HG03097 (cell line): ENCODE measurements at regions not wholly inside any gene's neighbourhood (a gene's known extent, or its start where the extent isn't known, plus 50 kb on each side); places are given as distances from the start of the nearest gene placed in this dataset.

Experiments
- ATAC-seq: cut with Tn5 transposase; IDR thresholded peaks from one replicate; pipeline ENCODE4 v1.9.1; 2021; ENCODE audit not compliant: unreplicated experiment, low FRiP score

DNA sequence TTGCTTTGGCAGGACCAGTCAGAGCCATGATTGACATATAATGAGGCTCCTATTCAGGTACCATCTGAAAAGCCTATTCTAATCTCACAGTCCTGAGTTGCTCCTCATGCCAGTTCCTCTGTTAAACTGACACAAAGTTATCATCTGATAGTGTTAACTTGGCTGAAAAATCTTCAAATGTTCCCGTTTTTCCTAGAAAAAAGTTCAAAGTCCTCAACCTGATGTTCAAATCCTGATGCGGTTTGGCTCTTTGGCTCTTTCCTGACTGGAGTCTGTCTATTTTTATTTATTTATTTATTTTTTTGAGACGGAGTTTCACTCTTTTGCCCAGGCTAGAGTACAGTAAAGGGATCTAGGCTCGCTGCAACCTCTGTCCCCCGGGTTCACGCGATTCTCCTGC, 244.2 kb downstream of the ANKRD50 start:
- no peak for ATAC-seq

DNA sequence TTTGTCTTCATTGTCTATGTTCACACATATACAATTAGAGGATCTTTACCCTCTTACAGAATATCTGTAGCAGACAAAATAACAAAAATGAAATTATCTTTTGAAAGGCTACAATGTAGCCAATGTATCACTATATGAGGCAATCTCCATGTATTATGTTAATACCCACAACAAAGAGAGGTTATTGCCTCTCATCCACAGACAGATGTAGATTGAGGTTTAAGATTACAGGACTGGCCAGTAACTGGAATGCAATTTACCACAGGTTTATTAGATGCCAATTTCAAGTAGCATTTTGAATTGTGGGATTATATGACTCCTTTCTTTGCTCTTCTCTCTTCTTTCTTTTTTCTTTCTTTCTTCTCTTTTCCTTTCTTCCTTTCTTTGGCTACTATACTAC, 242.6 kb downstream of the ANKRD50 start:
- ATAC-seq, result no peak

DNA sequence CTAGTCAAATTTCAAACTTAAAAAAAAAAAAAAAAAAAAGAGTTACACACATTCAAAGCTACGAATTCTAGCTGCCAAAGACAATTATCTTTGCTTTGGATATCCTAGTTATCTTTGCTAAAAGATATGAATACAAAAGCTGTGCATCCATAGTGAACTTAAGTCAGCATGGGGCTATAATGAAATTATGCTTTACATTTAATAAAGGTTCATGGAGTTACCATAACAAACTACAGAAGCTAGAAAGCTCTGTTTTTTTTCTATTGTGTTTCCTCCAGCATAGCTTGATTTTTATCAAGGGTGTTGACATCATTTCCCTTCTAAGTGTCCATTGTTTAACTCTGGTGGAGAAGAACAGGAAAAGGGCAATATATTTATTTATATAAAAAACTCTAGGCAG, 234.1 kb downstream of the ANKRD50 start:
- no peak for ATAC-seq

DNA sequence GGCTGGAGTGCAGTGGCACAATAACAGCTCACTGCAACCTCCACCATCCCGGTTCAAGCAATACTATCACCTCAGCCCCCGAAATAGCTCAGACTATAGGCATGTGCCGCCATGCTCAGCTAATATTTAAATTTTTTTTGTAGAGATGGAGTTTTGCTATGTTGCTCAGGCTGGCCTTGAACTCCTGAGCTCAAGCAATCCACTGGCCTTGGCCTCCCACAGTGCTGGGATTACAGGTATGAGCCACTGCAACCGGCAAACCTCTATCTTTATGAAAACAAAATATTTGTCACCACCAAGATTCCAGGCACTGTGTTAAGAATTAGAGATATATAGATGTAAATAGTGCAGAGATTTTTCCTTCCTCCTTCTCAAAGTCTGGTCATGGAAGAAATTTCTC, 232.5 kb downstream of the ANKRD50 start:
- ATAC-seq, result no peak

DNA sequence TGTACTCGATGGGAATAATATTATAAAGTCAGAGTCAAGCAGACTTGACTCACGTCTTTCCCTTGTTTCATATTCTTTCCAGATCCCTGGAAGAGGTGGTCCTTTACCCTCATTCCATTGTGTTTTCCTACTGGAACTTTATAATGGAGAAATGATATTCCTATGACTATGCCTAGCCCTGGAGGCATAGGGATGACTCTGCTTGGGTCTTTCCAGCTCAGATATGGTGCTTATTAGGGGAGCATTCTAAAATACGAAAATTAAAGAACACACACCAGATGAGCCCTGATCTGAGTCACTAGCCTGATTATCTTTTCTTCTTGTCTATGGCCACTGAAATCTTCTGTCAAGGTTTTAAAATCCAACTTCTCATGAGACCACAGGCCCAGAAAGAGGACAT, 231.4 kb downstream of the ANKRD50 start:
- ATAC-seq, result no peak

DNA sequence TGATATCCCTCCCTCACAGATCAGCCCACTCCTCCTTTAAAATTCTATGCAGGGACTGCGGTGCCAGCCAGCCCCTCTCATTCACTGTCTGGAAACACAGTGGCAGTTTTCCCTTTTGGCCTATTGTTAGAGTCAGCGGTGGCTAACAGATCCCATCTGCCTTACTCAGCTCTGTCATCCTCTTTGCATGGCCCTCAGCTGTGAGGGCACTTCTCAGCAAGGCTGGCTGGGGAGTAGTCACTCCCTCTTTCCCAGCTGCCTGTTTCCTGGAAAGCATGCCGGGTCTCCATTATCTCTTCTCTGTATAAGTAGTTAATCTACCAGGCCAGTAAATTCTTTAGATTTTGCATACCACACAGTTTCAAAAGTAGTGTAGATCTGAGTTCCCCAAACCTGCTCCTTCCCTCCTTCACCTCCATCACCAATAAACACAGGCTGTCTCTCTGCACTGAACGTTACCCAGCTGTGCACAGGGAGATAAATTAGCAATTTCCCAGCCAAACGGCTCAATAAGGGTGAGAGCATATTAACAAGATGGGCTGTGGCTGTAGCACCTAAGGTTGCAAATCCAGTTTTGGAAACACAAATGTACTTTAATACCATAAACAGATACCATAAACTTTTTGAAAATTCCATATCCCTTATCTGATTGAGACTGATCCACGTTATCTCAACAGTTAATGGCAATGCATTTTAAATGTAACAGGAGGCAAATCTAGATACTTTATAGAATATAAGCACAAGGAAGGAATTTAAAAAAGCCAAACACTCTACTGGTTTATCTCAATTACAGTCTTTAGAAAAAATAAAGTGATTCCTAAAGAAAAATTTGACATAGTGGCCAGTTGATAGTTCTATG, 229.3 kb downstream of the ANKRD50 start:
- no peak for ATAC-seq

DNA sequence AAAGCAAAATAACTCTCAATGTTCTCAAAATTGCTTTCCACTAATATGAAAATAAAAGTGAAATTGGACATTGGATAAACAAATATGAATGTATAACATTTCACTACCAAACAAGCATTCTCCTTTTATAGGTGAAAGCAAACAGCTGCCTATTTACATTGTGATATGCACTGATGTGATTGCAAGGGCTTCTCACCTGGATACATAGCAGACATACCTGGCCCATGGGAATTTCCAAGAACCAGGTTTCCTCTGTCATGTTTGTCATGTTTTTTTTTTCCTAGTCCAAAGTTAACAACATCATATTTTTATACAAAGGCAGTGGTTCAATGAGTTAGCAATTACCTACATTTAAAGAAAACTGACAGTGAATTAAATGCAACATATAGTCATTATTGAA, 228.5 kb downstream of the ANKRD50 start:
- no peak for ATAC-seq

DNA sequence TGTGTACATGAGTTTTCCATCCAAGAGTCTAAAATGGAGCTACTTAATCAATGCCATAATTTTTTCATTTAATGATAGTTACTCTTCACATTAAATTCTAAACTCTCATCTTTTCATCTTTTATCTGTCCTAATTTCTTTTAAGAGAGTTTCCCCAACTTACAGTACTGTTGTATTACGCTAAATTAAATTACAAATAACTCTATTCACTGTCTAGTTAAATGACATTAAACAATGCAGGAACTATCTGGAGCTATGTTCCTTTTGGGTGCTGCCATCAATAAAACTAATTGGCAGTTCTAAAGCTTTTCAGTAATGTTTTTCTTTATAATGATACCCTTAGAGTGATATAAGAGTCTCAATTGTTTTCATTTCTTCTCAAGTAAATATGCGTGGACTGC, 227.6 kb downstream of the ANKRD50 start:
- no peak for ATAC-seq

DNA sequence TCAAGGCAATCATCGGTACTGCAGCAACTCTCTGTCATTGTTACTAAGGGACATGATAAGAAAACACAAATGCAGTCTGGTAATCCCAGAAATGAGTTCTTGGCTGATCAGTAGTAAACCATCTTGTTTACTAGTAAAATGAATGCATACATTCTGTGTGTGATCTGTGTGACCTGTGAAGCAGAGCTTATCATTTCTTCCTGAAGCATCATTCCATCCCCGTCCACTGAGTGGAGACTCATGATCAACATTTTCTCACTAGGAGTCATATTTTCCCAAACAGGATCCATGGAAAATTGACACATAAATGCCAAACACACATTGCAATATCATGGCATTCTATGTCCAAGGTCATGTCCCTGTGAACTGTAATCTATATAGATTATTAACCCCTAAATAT, 226.1 kb downstream of the ANKRD50 start:
- ATAC-seq, result no peak

DNA sequence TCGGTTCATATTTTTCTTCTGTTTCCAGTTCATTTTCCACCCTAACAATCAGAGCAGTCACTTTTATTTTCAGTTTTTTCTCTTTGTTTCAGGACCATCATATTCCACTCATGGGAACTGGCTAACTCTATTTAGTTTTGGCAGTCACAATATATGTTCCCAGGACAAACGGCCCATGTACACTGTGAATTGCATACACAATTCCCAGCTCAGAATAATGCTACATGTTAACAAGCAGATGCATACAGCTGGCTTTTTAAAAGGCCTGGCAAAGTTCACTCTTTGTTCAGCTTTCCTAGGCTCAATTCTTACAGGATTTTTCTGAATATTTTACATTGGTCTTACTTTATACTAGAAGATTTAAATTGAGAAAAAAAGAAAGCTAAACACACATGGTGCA, 224.9 kb downstream of the ANKRD50 start:
- ATAC-seq, result no peak

DNA sequence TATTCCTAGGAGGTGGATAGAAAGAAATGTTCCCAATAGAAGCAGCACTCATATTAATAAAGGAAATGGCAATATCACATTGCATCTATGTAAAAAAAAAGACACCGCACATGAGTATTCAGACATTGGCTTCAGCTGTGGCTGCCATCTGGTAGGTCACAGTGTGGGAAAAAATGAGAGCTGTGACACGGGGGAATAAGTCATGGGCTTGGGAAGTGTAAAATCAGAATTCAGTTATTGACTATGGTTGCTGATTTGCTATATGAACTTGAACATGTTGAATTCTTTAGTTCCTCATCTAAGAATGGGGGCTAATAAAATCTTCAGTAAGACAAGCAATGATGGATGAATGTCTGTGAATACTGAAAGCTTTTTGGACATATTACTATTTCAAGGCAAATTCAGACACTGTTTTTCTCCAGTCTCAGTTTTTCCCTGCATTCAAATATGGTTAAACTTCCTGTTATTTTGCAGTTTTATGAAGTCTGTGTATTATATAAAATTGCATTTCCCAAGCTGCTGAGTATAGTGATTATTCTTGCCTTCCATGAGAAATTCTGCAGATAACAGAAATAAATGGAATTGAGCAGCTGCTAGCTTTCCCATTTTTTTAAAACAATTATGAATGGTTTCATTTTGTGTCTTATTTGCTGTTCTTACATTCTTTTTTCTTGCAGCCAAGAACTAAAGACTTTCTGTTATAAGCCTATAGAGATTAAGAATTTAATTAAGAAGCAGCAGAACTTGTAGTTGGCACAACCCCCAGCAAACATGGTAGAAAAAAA, 221.0 kb downstream of the ANKRD50 start:
- no peak for ATAC-seq

DNA sequence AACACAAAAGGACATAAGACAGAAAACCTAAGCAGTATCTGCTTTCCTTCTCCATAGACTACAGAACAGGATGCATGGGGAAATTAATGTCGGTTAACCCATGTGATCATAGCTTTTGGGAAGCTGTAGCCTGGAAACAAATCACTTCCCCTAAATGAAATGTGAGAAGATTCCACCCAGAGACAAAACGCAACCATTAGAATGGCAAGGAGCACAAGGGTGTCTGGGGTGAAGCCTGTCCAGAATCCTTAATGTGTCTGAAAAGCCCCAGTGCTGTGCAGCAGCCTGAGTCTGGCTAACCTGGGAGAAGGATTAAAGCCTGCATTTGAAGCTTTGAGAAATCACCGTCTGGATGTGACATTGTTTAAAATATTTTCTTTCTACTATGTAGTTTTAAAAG, 213.3 kb downstream of the ANKRD50 start:
- no peak for ATAC-seq

DNA sequence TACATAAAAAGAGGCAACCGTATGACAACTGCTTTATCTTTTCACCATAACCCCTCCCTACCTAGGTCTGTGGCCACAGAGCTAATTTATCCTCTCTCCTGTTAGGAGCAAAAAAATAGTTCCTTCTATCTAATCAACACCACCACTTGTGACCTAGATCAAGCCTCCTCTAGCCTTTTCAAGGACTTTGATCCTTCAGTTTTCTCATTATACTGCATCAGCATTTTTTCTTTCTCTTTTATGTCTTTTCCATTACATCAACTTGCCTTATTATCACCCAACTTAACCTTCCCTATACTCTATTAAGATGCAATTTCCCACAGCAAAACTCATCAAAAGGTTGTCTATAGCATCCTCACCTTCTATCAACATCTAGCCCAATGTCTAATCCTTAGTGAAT, 211.0 kb downstream of the ANKRD50 start:
- no peak for ATAC-seq

DNA sequence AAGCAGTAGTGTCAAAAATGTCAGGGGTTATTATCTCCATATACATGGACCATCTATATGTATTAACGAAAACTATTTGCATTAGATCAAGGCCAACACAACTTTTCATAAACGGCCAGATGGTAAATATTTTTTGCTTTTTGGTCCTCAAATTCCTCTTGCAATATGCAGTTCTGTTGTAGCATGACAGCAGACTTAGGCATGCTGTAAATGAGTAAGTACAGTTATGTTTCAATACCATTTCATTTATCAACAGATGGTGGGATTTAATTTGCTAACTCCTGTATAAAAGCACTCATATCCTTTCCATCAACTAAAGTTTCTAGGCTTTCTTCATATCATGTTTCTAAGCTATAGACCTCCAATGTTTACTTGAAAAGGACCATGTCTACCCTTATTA, 208.1 kb downstream of the ANKRD50 start:
- ATAC-seq, result no peak

DNA sequence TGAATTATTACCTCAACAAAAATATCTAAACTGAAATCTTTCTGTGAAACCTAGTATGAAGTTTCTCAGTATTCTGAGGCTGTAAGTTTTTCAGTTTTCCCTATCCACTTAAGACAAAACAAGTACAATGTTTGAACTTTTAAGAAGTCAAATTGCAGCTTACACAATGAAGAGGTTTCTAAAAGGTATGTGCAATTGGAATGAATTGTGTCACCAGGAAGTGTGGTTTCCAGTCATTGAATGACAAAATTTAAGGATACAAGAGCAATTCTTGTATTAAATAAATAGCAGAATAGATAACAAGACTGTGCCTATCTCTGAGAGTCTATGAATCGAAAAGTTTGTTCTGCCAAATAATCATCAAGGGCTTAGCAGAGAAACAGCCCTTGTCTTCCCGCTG, 207.3 kb downstream of the ANKRD50 start:
- no peak for ATAC-seq

DNA sequence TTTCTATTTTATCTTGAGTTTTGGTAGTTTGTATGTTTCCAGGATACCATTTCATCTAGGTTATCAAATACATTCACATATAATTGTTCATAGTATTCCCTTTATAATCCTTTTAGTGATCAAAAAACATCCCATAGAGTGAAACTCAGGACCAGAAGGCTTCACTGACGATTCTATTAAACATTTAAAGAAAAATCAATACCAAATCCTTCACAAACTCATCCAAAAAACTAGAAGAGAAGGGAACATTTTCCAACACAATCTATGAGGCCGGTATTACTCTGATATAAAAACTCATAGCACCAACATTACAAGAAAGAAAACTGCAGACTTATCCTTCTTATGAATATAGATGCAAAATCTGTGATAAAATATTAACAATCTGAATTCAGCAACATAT, 203.4 kb downstream of the ANKRD50 start:
- ATAC-seq, result no peak

DNA sequence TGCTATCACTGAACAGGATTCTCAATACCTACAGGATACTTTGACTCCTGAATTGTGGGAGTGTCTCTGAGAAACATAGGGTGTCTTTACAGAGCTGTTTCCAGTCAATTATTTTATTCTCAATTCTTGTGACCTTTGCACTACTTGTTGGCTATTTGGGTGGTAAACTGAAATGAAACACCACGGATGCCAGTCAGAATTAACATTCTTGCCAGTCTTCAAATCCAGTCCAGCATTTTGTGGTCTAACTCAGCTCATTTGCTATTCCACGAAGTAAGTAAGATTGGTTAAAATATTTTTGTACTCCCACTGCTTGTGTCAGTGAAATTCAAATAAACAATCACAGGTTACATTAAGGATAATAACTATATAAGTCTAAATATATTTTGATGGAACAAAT, 197.9 kb downstream of the ANKRD50 start:
- no peak for ATAC-seq

DNA sequence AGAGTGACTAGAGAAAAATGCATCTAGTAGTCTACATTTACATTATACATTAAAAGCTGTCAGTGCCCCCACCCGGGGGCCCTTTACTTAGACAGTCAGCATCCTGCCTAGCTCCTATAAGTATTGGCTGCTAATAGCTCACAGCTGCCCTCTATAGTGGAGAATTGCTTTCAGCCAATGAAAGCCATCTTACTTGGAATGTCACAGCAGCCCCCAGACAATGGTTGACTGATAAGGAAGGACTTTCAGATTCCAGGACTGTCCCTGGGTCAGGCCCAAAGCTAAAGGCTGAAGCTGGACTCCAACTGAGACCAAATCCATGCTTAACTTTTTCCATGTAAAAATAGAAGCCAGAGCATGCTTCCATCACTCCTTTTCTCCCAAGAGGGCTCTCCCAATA, 196.9 kb downstream of the ANKRD50 start:
- ATAC-seq, result no peak

DNA sequence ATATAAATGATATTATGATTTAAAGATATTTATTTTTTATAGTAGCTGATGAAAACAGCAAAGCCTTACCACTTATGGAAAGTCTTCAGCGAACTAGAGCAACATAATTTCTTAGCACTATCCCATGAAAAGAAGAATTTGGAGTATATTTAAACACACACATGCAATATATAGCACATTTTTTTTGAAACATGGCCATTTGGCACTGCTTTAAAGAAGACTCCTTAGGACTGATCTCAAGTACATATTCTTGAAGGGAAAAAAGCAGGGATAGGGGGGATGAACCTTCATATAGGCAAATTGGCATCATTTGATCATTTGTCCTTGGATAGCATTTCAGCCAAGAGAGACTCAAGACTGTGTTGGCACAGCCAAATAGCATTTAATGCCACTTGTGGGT, 193.3 kb downstream of the ANKRD50 start:
- no peak for ATAC-seq

DNA sequence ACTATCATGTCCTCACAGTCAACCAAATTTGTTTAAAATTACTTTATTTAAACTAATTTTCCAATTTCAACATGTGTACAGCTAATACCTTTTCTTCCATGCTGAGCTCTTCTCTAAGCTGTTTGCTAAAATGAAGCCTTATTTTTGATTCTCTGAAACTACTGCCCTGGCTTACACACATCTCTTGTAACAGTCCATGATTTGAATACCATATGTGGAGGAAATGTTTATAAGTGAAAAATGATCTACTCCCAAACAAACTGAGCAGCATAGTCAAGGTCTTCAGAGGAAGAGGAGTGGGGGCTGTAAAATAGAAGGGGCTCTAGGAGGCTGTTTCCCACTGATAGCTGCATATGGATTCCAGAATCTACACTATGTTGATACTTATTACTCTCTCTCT, 188.7 kb downstream of the ANKRD50 start:
- ATAC-seq, result no peak

DNA sequence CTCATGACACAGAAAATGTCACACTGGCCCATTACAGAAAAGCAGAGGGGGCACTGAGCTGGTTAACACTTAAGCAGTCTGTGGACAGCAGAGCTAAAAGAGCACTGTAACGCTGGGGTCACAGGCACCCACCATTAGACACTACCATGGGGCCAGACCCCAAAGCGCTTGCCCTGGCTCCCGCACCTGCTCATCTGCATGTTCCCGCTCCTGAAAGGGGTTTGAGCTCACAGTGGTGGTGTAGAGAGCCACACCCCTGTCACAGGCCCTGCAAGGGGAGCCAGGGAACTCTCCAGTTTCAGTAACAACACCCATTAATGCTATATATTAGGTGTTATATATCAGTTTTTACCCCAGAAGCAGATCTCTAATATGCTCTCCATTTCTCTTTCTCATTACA, 187.0 kb downstream of the ANKRD50 start:
- no peak for ATAC-seq

DNA sequence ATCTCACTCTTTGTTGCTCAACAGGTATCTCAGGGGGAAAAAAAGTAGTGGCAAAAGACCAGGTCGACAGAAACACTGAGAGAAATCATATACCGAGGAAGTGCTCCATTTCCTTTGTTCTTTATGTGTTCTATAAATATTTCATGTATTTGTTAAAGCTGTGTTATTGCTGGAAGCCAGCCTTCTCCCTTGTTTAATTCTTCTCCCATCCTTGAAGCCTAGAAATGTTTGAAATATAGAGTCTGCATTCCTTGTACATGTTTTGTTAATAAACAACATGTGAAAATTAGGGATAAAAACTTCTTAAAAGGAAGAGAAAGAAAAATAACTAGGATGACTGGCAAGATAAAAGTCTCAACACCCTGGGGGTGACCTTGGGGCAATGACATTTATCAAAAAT, 186.2 kb downstream of the ANKRD50 start:
- ATAC-seq, result no peak
